ENCODE measurements at regions not wholly inside any gene's neighbourhood (a gene's known extent, or its start where the extent isn't known, plus 50 kb on each side); places are given as distances from the start of the nearest gene placed in this dataset.

DNA sequence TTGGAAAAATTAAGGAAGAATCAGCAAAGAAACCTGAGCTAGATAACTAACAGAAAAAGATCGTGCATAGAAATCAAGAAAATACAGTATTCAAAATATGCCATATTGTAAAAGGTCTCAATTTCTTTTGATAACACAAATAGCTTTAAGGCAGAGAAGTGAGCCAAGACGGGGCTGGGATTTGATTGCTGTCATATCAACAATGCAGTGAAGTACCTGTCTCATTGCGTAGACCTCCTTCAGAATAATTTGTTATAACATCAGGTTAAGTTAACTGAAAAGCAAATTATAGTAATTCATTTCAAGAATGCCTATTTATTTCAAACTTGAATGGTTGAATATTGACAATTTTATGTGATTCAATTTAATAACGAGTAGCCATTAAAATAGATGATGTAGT is 453.8 kb upstream of the MAP2 start:
- 80% methylated on average over 1 of the region's 4 CpGs for WGBS
- Histone ChIP-seq H3K4me1 (ENCODE audit: control insufficient read depth, insufficient read depth, low read depth, low read length) (no peaks in the 10 kb centered on the region), H3K27ac (ENCODE audit: low read length, poor library complexity, severe bottlenecking) (no peak overlapping the region), H2BK5ac (ENCODE audit: low read depth, low read length, poor library complexity, severe bottlenecking) (no peak overlapping the region), H4K8ac (ENCODE audit: low read length) (no peak overlapping the region), H3K14ac (ENCODE audit: low read length in 2 of 2) (no peak overlapping the region), H3K4me3 (ENCODE audit: insufficient read depth in 1 of 2, low read depth in 1 of 2, low read length in 2 of 2) (no peak overlapping the region), H3K9ac (ENCODE audit: low read length) (no peak overlapping the region), H3K4me2 (ENCODE audit: low read length, poor library complexity, severe bottlenecking) (no peak overlapping the region), H2BK12ac (ENCODE audit: low read length in 2 of 2) (no peak overlapping the region), H3K9me3 (ENCODE audit: control insufficient read depth, low read length) (peaks cover 19% of the 10 kb centered on the region), H3K23ac (ENCODE audit: low read length in 2 of 2) (no peak overlapping the region), H3K36me3 (ENCODE audit: control insufficient read depth in 1 of 2, insufficient read depth in 2 of 2, low read depth in 1 of 2, low read length in 2 of 2) (no peaks in the 10 kb centered on the region), H3K18ac (ENCODE audit: low read depth in 1 of 2, low read length in 2 of 2) (no peak overlapping the region), H2BK120ac (ENCODE audit: low read depth, low read length) (no peak overlapping the region), H3K4ac (ENCODE audit: low read depth in 1 of 2, low read length in 2 of 2) (no peak overlapping the region), H2AK5ac (ENCODE audit: low read length, severe bottlenecking) (no peak overlapping the region), H3K27me3 (ENCODE audit: control insufficient read depth in 1 of 2, insufficient read depth in 1 of 2, low read length in 2 of 2) (no peaks in the 10 kb centered on the region), H4K91ac (ENCODE audit: low read length) (no peak overlapping the region), H2BK15ac (ENCODE audit: low read depth, poor library complexity, severe bottlenecking) (no peak overlapping the region), H2AFZ (ENCODE audit: low read depth, low read length) (no peak overlapping the region), H3K79me1 (replicated peaks; ENCODE audit: low read length, poor library complexity, severe bottlenecking) (no peaks in the 10 kb centered on the region)
- DNase-seq: no peak

DNA sequence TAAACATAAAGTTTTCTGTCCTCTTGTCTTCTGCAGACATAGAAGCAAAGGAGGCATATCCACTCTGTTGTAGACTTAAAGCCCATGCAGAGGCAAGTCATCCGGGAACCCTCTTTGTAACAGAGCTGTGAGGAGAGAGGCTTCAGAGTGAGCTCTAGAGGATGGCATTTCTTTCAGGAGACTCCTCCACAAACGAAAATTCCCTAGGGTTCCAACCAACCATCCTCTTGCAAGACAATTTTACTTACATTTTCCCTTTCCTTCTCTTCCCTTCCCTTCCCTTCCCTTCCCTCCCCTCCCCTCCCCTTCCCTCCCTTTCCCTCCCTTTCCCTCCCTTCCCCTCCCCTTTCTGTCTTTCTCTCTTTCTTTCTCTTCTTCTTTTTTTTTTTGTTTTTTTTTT is 446.3 kb upstream of the MAP2 start:
- Histone ChIP-seq H3K79me1 (replicated peaks; ENCODE audit: low read length, poor library complexity, severe bottlenecking) (no peaks in the 10 kb centered on the region), H2BK12ac (ENCODE audit: low read length in 2 of 2) (no peak overlapping the region), H3K4ac (ENCODE audit: low read depth in 1 of 2, low read length in 2 of 2) (no peak overlapping the region), H3K18ac (ENCODE audit: low read depth in 1 of 2, low read length in 2 of 2) (no peak overlapping the region), H2BK15ac (ENCODE audit: low read depth, poor library complexity, severe bottlenecking) (no peak overlapping the region), H2AK5ac (ENCODE audit: low read length, severe bottlenecking) (no peak overlapping the region), H3K27me3 (ENCODE audit: control insufficient read depth in 1 of 2, insufficient read depth in 1 of 2, low read length in 2 of 2) (no peaks in the 10 kb centered on the region), H3K36me3 (ENCODE audit: control insufficient read depth in 1 of 2, insufficient read depth in 2 of 2, low read depth in 1 of 2, low read length in 2 of 2) (no peaks in the 10 kb centered on the region), H3K14ac (ENCODE audit: low read length in 2 of 2) (no peak overlapping the region), H3K27ac (ENCODE audit: low read length, poor library complexity, severe bottlenecking) (no peak overlapping the region), H2BK5ac (ENCODE audit: low read depth, low read length, poor library complexity, severe bottlenecking) (no peak overlapping the region), H3K9me3 (ENCODE audit: control insufficient read depth, low read length) (peaks cover 8% of the 10 kb centered on the region), H4K91ac (ENCODE audit: low read length) (no peak overlapping the region), H2BK120ac (ENCODE audit: low read depth, low read length) (no peak overlapping the region), H4K8ac (ENCODE audit: low read length) (no peak overlapping the region), H3K9ac (ENCODE audit: low read length) (no peak overlapping the region), H3K4me2 (ENCODE audit: low read length, poor library complexity, severe bottlenecking) (no peak overlapping the region), H3K23ac (ENCODE audit: low read length in 2 of 2) (no peak overlapping the region), H3K4me1 (ENCODE audit: control insufficient read depth, insufficient read depth, low read depth, low read length) (no peaks in the 10 kb centered on the region), H2AFZ (ENCODE audit: low read depth, low read length) (no peak overlapping the region), H3K4me3 (ENCODE audit: insufficient read depth in 1 of 2, low read depth in 1 of 2, low read length in 2 of 2) (no peak overlapping the region)
- DNase-seq: no peak
- WGBS: 8% methylated on average over 1 of the region's 2 CpGs

DNA sequence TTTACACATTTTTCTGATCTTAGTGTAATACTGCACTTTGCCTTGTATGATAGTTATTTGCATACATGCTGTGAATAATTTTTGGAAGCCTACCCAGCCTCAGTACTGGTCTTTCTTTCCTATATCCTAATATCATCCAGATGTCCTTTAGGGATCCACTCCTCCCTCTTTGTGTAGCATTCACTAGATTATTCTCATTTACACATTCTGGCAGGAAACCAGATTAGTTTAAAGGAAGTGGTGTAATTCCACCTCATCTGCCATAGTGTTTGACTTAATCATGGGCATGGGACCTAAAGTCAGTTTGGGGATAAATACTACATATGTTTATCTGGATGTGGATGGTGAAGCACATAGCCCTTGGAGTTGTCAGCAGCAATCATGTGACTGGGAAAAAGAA is 444.9 kb upstream of the MAP2 start:
- Histone ChIP-seq H2BK120ac (ENCODE audit: low read depth, low read length) (no peak overlapping the region), H3K4me1 (ENCODE audit: control insufficient read depth, insufficient read depth, low read depth, low read length) (no peaks in the 10 kb centered on the region), H2BK12ac (ENCODE audit: low read length in 2 of 2) (no peak overlapping the region), H3K36me3 (ENCODE audit: control insufficient read depth in 1 of 2, insufficient read depth in 2 of 2, low read depth in 1 of 2, low read length in 2 of 2) (no peaks in the 10 kb centered on the region), H2BK5ac (ENCODE audit: low read depth, low read length, poor library complexity, severe bottlenecking) (no peak overlapping the region), H2AK5ac (ENCODE audit: low read length, severe bottlenecking) (no peak overlapping the region), H4K91ac (ENCODE audit: low read length) (no peak overlapping the region), H3K9ac (ENCODE audit: low read length) (no peak overlapping the region), H3K4ac (ENCODE audit: low read depth in 1 of 2, low read length in 2 of 2) (no peak overlapping the region), H3K18ac (ENCODE audit: low read depth in 1 of 2, low read length in 2 of 2) (no peak overlapping the region), H3K9me3 (ENCODE audit: control insufficient read depth, low read length) (peaks cover 8% of the 10 kb centered on the region), H4K8ac (ENCODE audit: low read length) (no peak overlapping the region), H3K23ac (ENCODE audit: low read length in 2 of 2) (no peak overlapping the region), H2AFZ (ENCODE audit: low read depth, low read length) (no peak overlapping the region), H3K14ac (ENCODE audit: low read length in 2 of 2) (no peak overlapping the region), H2BK15ac (ENCODE audit: low read depth, poor library complexity, severe bottlenecking) (no peak overlapping the region), H3K27ac (ENCODE audit: low read length, poor library complexity, severe bottlenecking) (no peak overlapping the region), H3K79me1 (replicated peaks; ENCODE audit: low read length, poor library complexity, severe bottlenecking) (no peaks in the 10 kb centered on the region), H3K27me3 (ENCODE audit: control insufficient read depth in 1 of 2, insufficient read depth in 1 of 2, low read length in 2 of 2) (no peaks in the 10 kb centered on the region), H3K4me2 (ENCODE audit: low read length, poor library complexity, severe bottlenecking) (no peak overlapping the region), H3K4me3 (ENCODE audit: insufficient read depth in 1 of 2, low read depth in 1 of 2, low read length in 2 of 2) (no peak overlapping the region)
- DNase-seq: no peak

DNA sequence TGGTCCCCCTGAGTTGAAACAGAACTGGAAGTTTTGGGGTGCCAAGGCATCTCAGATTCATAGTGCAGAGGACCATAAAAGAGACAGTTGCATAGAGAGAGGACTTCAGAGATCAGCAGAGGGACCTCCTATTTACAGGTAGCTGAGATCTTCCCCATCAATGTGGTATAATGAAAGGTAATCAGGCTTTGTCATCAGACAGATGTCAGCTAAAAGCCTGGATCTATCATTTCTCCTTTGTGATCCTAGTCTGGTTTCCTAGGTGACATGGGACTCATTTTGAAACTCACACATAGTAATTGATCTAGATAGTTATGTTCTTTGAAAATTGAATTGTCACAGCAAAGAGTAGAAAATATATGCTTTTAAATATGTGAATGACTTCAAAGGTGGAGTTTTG is 443.5 kb upstream of the MAP2 start:
- H3K4me2 ChIP-seq (ENCODE audit: low read length, poor library complexity, severe bottlenecking): no peak overlapping the region
- H3K23ac ChIP-seq (ENCODE audit: low read length in 2 of 2): no peak overlapping the region
- no peak overlapping the region for H4K8ac ChIP-seq (ENCODE audit: low read length)
- no peaks in the 10 kb centered on the region for H3K79me1 ChIP-seq (replicated peaks; ENCODE audit: low read length, poor library complexity, severe bottlenecking)
- peaks cover 8% of the 10 kb centered on the region for H3K9me3 ChIP-seq (ENCODE audit: control insufficient read depth, low read length)
- no peak overlapping the region for H2BK120ac ChIP-seq (ENCODE audit: low read depth, low read length)
- H2AK5ac ChIP-seq (ENCODE audit: low read length, severe bottlenecking): no peak overlapping the region
- no peaks in the 10 kb centered on the region for H3K27me3 ChIP-seq (ENCODE audit: control insufficient read depth in 1 of 2, insufficient read depth in 1 of 2, low read length in 2 of 2)
- no peak overlapping the region for H2BK15ac ChIP-seq (ENCODE audit: low read depth, poor library complexity, severe bottlenecking)
- H2BK12ac ChIP-seq (ENCODE audit: low read length in 2 of 2): no peak overlapping the region
- no peak overlapping the region for H3K9ac ChIP-seq (ENCODE audit: low read length)
- H3K27ac ChIP-seq (ENCODE audit: low read length, poor library complexity, severe bottlenecking): no peak overlapping the region
- no peak overlapping the region for H3K14ac ChIP-seq (ENCODE audit: low read length in 2 of 2)
- no peak overlapping the region for H3K4me3 ChIP-seq (ENCODE audit: insufficient read depth in 1 of 2, low read depth in 1 of 2, low read length in 2 of 2)
- H3K4me1 ChIP-seq (ENCODE audit: control insufficient read depth, insufficient read depth, low read depth, low read length): no peaks in the 10 kb centered on the region
- H3K18ac ChIP-seq (ENCODE audit: low read depth in 1 of 2, low read length in 2 of 2): no peak overlapping the region
- DNase-seq: no peak
- H3K36me3 ChIP-seq (ENCODE audit: control insufficient read depth in 1 of 2, insufficient read depth in 2 of 2, low read depth in 1 of 2, low read length in 2 of 2): no peaks in the 10 kb centered on the region
- no peak overlapping the region for H3K4ac ChIP-seq (ENCODE audit: low read depth in 1 of 2, low read length in 2 of 2)
- no peak overlapping the region for H2AFZ ChIP-seq (ENCODE audit: low read depth, low read length)
- no peak overlapping the region for H4K91ac ChIP-seq (ENCODE audit: low read length)
- no peak overlapping the region for H2BK5ac ChIP-seq (ENCODE audit: low read depth, low read length, poor library complexity, severe bottlenecking)
